WTC11 (cell line): ENCODE measurements at regions not wholly inside any gene's neighbourhood (a gene's known extent, or its start where the extent isn't known, plus 50 kb on each side); places are given as distances from the start of the nearest gene placed in this dataset.

Experiments
- ATAC-seq: fragments of 200-7000 bp; cut with Tn5 transposase; 2 replicates; pipeline ENCODE4 v1.10.0; 2021; ENCODE audit warnings: mild to moderate bottlenecking, moderate library complexity
- CTCF ChIA-PET: fragments of 300-600 bp; sonication (Branson Sonifier 250); formaldehyde crosslinking; loops from one replicate; lab custom pipeline; 2021; ENCODE audit warnings: antibody characterized with exemption; lab: Charles Lee
- POLR2A ChIA-PET: fragments of 350-600 bp; sonication (Branson Sonifier 250); formaldehyde crosslinking; loops from one replicate; lab custom pipeline; 2021; ENCODE audit warnings: antibody characterized with exemption; lab: Charles Lee
- DNase-seq: peaks from one replicate; pipeline ENCODE4 v3.0.0; 2021; ENCODE audit warnings: low spot score
- H3K27ac Mint-ChIP-seq: 2 replicates; pipeline ENCODE4 v1.8.0; 2021; ENCODE audit warnings: mixed read lengths
- H3K27me3 Mint-ChIP-seq: 2 replicates; pipeline ENCODE4 v1.8.0; 2021; ENCODE audit warnings: low read depth, mild to moderate bottlenecking, moderate library complexity, mixed read lengths
- H3K36me3 Mint-ChIP-seq: 2 replicates; pipeline ENCODE4 v1.8.0; 2021; ENCODE audit warnings: mixed read lengths
- H3K4me1 Mint-ChIP-seq: 2 replicates; pipeline ENCODE4 v1.8.0; 2022; ENCODE audit warnings: mixed read lengths
- H3K4me3 Mint-ChIP-seq: 2 replicates; pipeline ENCODE4 v1.8.0; 2021; ENCODE audit warnings: mild to moderate bottlenecking, moderate library complexity, mixed read lengths
- H3K9me3 Mint-ChIP-seq: 2 replicates; pipeline ENCODE4 v1.8.0; 2021; ENCODE audit warnings: mixed read lengths
- AFF4 ChIP-seq: sonication (generic); formaldehyde crosslinking; IDR thresholded peaks from 2 replicates; pipeline ENCODE4 v1.8.1; 2023; ENCODE audit warnings: mild to moderate bottlenecking, missing genetic modification reagents, borderline replicate concordance
- CDX4 ChIP-seq: fragments of 250-450 bp; sonication (Bioruptor Pico); IDR thresholded peaks from 2 replicates; pipeline ENCODE4 v1.9.0; 2021; ENCODE audit warnings: moderate library complexity, mild to moderate bottlenecking, inconsistent platforms, borderline replicate concordance
- CTCF ChIP-seq: fragments of 200-600 bp; IDR thresholded peaks from 2 replicates; pipeline ENCODE4 v1.8.0; 2022; ENCODE audit warnings: antibody characterized with exemption
- FOXJ3 ChIP-seq: sonication (generic); formaldehyde crosslinking; IDR thresholded peaks from 2 replicates; pipeline ENCODE4 v1.9.0; 2021; ENCODE audit warnings: missing genetic modification reagents, mild to moderate bottlenecking, borderline replicate concordance
- FOXK1 ChIP-seq: sonication (generic); formaldehyde crosslinking; IDR thresholded peaks from 2 replicates; pipeline ENCODE4 v1.8.0; 2022; ENCODE audit warnings: mild to moderate bottlenecking, moderate library complexity, missing genetic modification reagents
- HMGA2 ChIP-seq: fragments of 250-450 bp; sonication (Bioruptor Pico); IDR thresholded peaks from 2 replicates; pipeline ENCODE4 v1.4.0; 2021; ENCODE audit warnings: mild to moderate bottlenecking, moderate library complexity
- IRF1 ChIP-seq: sonication (generic); formaldehyde crosslinking; IDR thresholded peaks from 2 replicates; pipeline ENCODE4 v1.8.0; 2023; ENCODE audit warnings: missing genetic modification reagents
- KAT7 ChIP-seq: sonication (generic); formaldehyde crosslinking; IDR thresholded peaks from 2 replicates; pipeline ENCODE4 v1.8.1; 2023; ENCODE audit warnings: missing genetic modification reagents, mild to moderate bottlenecking, borderline replicate concordance
- NR1H2 ChIP-seq: sonication (generic); formaldehyde crosslinking; IDR thresholded peaks from 2 replicates; pipeline ENCODE4 v1.9.0; 2021; ENCODE audit warnings: mild to moderate bottlenecking, moderate library complexity, missing genetic modification reagents
- RORB ChIP-seq: fragments of 250-450 bp; sonication (Bioruptor Pico); IDR thresholded peaks from 2 replicates; pipeline ENCODE4 v1.9.0; 2021; ENCODE audit warnings: mild to moderate bottlenecking
- SP1 ChIP-seq: sonication (generic); formaldehyde crosslinking; conservative IDR thresholded peaks from 2 replicates; pipeline ENCODE4 v1.8.1; 2022; ENCODE audit warnings: missing genetic modification reagents
- ZBTB43 ChIP-seq: sonication (generic); formaldehyde crosslinking; IDR thresholded peaks from 2 replicates; pipeline ENCODE4 v1.8.1; 2023; ENCODE audit warnings: mild to moderate bottlenecking, missing genetic modification reagents
- ZNF416 ChIP-seq: fragments of 250-450 bp; sonication (Bioruptor Pico); IDR thresholded peaks from 2 replicates; pipeline ENCODE4 v1.9.0; 2021; ENCODE audit warnings: mild to moderate bottlenecking, inconsistent platforms
- TF ChIP-seq, protein P1 (sequence below): sonication (generic); formaldehyde crosslinking; IDR thresholded peaks from 2 replicates; pipeline ENCODE4 v1.8.1; 2022; ENCODE audit warnings: mild to moderate bottlenecking, moderate library complexity, missing genetic modification reagents
- TF ChIP-seq, protein P2 (sequence below): fragments of 250-450 bp; sonication (Bioruptor Pico); IDR thresholded peaks from 2 replicates; pipeline ENCODE4 v1.9.0; 2021; ENCODE audit warnings: mild to moderate bottlenecking
- TF ChIP-seq, protein P3 (sequence below): sonication (generic); formaldehyde crosslinking; IDR thresholded peaks from 2 replicates; pipeline ENCODE4 v1.8.1; 2022; ENCODE audit warnings: low read depth, missing genetic modification reagents, borderline replicate concordance
- TF ChIP-seq, protein P4 (sequence below): sonication (generic); formaldehyde crosslinking; IDR thresholded peaks from 2 replicates; pipeline ENCODE4 v1.8.1; 2023; ENCODE audit warnings: mild to moderate bottlenecking, missing genetic modification reagents, moderate library complexity
- TF ChIP-seq, protein P5 (sequence below): sonication (generic); formaldehyde crosslinking; IDR thresholded peaks from 2 replicates; pipeline ENCODE4 v1.8.0; 2022; ENCODE audit warnings: mild to moderate bottlenecking, missing genetic modification reagents

- no peak for TF ChIP-seq CDX4 (CRISPR knock-in tag)
- no peak for TF ChIP-seq NR1H2 (CRISPR knock-in tag)
Observed at GRCh38 chr11:45745065-45745811, 59.7 kb upstream of the SLC35C1 start (continued).

- H3K36me3 Mint-ChIP-seq: peaks cover 3% of the 10 kb centered on the region; the same call in 1 of the 2 replicates
- H3K27ac Mint-ChIP-seq: no peak overlapping the region
- no peak overlapping the region for H3K4me3 Mint-ChIP-seq
- CTCF ChIA-PET: interaction anchor here (1.1 kb wide), 1 partner anchor 89 kb away, joined by 3 read pairs; no protein-coding TSS in a partner anchor
- TF ChIP-seq AFF4 (CRISPR knock-in tag) (no peak), CTCF (no peak), HMGA2 (no peak), FOXJ3 (CRISPR knock-in tag) (no peak), FOXK1 (CRISPR knock-in tag) (no peak), KAT7 (CRISPR knock-in tag) (no peak), ZBTB43 (no peak), SP1 (CRISPR knock-in tag) (no peak), IRF1 (CRISPR knock-in tag) (no peak), RORB (CRISPR knock-in tag) (no peak), ZNF416 (no peak)
- TF ChIP-seq, protein P1, sequence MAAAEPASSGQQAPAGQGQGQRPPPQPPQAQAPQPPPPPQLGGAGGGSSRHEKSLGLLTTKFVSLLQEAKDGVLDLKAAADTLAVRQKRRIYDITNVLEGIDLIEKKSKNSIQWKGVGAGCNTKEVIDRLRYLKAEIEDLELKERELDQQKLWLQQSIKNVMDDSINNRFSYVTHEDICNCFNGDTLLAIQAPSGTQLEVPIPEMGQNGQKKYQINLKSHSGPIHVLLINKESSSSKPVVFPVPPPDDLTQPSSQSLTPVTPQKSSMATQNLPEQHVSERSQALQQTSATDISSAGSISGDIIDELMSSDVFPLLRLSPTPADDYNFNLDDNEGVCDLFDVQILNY (CRISPR knock-in tag): no peak
- TF ChIP-seq, protein P2, sequence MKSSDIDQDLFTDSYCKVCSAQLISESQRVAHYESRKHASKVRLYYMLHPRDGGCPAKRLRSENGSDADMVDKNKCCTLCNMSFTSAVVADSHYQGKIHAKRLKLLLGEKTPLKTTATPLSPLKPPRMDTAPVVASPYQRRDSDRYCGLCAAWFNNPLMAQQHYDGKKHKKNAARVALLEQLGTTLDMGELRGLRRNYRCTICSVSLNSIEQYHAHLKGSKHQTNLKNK (CRISPR knock-in tag): no peak
- TF ChIP-seq, protein P3, sequence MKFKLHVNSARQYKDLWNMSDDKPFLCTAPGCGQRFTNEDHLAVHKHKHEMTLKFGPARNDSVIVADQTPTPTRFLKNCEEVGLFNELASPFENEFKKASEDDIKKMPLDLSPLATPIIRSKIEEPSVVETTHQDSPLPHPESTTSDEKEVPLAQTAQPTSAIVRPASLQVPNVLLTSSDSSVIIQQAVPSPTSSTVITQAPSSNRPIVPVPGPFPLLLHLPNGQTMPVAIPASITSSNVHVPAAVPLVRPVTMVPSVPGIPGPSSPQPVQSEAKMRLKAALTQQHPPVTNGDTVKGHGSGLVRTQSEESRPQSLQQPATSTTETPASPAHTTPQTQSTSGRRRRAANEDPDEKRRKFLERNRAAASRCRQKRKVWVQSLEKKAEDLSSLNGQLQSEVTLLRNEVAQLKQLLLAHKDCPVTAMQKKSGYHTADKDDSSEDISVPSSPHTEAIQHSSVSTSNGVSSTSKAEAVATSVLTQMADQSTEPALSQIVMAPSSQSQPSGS: no peak
- TF ChIP-seq, protein P4, sequence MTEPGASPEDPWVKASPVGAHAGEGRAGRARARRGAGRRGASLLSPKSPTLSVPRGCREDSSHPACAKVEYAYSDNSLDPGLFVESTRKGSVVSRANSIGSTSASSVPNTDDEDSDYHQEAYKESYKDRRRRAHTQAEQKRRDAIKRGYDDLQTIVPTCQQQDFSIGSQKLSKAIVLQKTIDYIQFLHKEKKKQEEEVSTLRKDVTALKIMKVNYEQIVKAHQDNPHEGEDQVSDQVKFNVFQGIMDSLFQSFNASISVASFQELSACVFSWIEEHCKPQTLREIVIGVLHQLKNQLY (CRISPR knock-in tag): no peak
- TF ChIP-seq, protein P5, sequence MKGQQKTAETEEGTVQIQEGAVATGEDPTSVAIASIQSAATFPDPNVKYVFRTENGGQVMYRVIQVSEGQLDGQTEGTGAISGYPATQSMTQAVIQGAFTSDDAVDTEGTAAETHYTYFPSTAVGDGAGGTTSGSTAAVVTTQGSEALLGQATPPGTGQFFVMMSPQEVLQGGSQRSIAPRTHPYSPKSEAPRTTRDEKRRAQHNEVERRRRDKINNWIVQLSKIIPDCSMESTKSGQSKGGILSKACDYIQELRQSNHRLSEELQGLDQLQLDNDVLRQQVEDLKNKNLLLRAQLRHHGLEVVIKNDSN (CRISPR knock-in tag): no peak
- TF ChIP-seq, all 79 proteins: peak for 0
- POLR2A ChIA-PET: interaction anchor here (0.6 kb wide), 1 partner anchor 160 kb away, joined by 3 read pairs; no protein-coding TSS in a partner anchor
- Mint-ChIP-seq H3K4me1 (peaks cover 18% of the 10 kb centered on the region), H3K27me3 (no peaks in the 10 kb centered on the region; the same call in 1 of the 2 replicates), H3K9me3 (peaks cover 3% of the 10 kb centered on the region; the same call in 1 of the 2 replicates)
- DNase-seq: no peak
- ATAC-seq: peak; percentile 58; the same call in 1 of the 2 replicates
Observed at GRCh38 chr11:45743556-45744468, 61.1 kb upstream of the SLC35C1 start.
